ENCODE measurements at regions not wholly inside any gene's neighbourhood (a gene's known extent, or its start where the extent isn't known, plus 50 kb on each side); places are given as distances from the start of the nearest gene placed in this dataset.
"Not testable (repeated sequence)": the region's sequence is repeated elsewhere in the genome, so short reads cannot be mapped to it uniquely, and the experiment has no call there.

- ATAC-seq = no peak
Measured at GRCh38 chr1:10867914-10868598, 71.6 kb upstream of the CASZ1 start.

- ATAC-seq = no peak
Measured at GRCh38 chr1:10868599-10868965, 72.1 kb upstream of the CASZ1 start.

- no peak for ATAC-seq
Measured at GRCh38 chr1:10869933-10870332, 73.5 kb upstream of the CASZ1 start.

- no peak for ATAC-seq
Measured at GRCh38 chr1:10870493-10871096, 74.1 kb upstream of the CASZ1 start.

GRCh38 chr1:10873189-10873588 lies 76.7 kb upstream of the CASZ1 start:
- no peak for ATAC-seq

GRCh38 chr1:10874351-10874750 lies 77.9 kb upstream of the CASZ1 start:
- no peak for ATAC-seq

- no peak for ATAC-seq
Measured at GRCh38 chr1:10877894-10878293, 81.4 kb upstream of the CASZ1 start.

GRCh38 chr1:10878469-10878868 lies 82.0 kb upstream of the CASZ1 start:
- no peak for ATAC-seq

GRCh38 chr1:10880063-10880462 lies 83.6 kb upstream of the CASZ1 start:
- ATAC-seq = no peak

- no peak for ATAC-seq
Measured at GRCh38 chr1:10881046-10881445, 84.6 kb upstream of the CASZ1 start.

- no peak for ATAC-seq
Measured at GRCh38 chr1:10882069-10882468, 85.6 kb upstream of the CASZ1 start.

- not testable (repeated sequence) for ATAC-seq
Measured at GRCh38 chr1:10887032-10887431, 90.6 kb upstream of the CASZ1 start.

GRCh38 chr1:10888291-10888690 lies 91.8 kb upstream of the CASZ1 start:
- no peak for ATAC-seq

- ATAC-seq = no peak
Measured at GRCh38 chr1:10888791-10889649, 92.6 kb upstream of the CASZ1 start.

- ATAC-seq = no peak
Measured at GRCh38 chr1:10889650-10890353, 93.4 kb upstream of the CASZ1 start.

- ATAC-seq = no peak
Measured at GRCh38 chr1:10890491-10891071, 94.1 kb upstream of the CASZ1 start.

GRCh38 chr1:10891091-10891490 lies 94.6 kb upstream of the CASZ1 start:
- ATAC-seq = no peak

GRCh38 chr1:10892138-10893065 lies 96.0 kb upstream of the CASZ1 start:
- ATAC-seq = no peak

GRCh38 chr1:10895621-10896020 lies 99.2 kb upstream of the CASZ1 start:
- no peak for ATAC-seq

GRCh38 chr1:10896673-10897072 lies 100.2 kb upstream of the CASZ1 start:
- ATAC-seq = no peak

- ATAC-seq = no peak
Measured at GRCh38 chr1:10897321-10897980, 101.0 kb upstream of the CASZ1 start.

Measured in activated CD4-positive, CD25-positive, alpha-beta regulatory T cell treated with anti-CD3 and anti-CD28 coated beads, Interleukin-2, amount 50 U/mL, for 24 hours (primary cell).